ENCODE measurements at regions not wholly inside any gene's neighbourhood (a gene's known extent, or its start where the extent isn't known, plus 50 kb on each side); places are given as distances from the start of the nearest gene placed in this dataset.

GRCh38 chr11:70614034-70614681 is 215.8 kb downstream of the CTTN start:
- DNase-seq (ENCODE audit: low spot score) = no peak
- 86% methylated on average over 7 of the region's 7 CpGs for WGBS
- peaks cover 0 to 7% (median 2%) of the 10 kb centered on the region in 4 donors for H3K9me3 ChIP-seq (ENCODE audit: control insufficient read depth in 4 of 4, low read length in 3 of 4)

GRCh38 chr11:70615036-70615875 is 216.9 kb downstream of the CTTN start:
- peaks cover 0 to 1% (median 0%) of the 10 kb centered on the region in 4 donors for H3K4me1 ChIP-seq (ENCODE audit: control insufficient read depth in 4 of 4, insufficient read depth in 4 of 4, low read length in 3 of 4)
- H3K27ac ChIP-seq (ENCODE audit: low read depth in 1 of 2, low read length in 2 of 2) = no peak overlapping the region
- TF ChIP-seq MAX (IDR thresholded peaks at IDR 0.05) (no peak), FOXA1 (IDR thresholded peaks at IDR 0.05) (no peak), ATF3 (IDR thresholded peaks at IDR 0.05) (no peak), JUND (IDR thresholded peaks at IDR 0.05) (no peak), CTCF (IDR thresholded peaks at IDR 0.05; ENCODE audit: low read depth, low read length, missing input control) (no peak), HNF4G (IDR thresholded peaks at IDR 0.05) (no peak), YY1 (IDR thresholded peaks at IDR 0.05) (no peak), FOXA2 (IDR thresholded peaks at IDR 0.05) (no peak), NR2F2 (IDR thresholded peaks at IDR 0.05) (no peak), RAD21 (IDR thresholded peaks at IDR 0.05) (no peak), SP1 (IDR thresholded peaks at IDR 0.05) (no peak), GABPA (IDR thresholded peaks at IDR 0.05 in 1 of 2, conservative IDR thresholded peaks at IDR 0.05 in 1 of 2) (no peak), RXRA (IDR thresholded peaks at IDR 0.05) (no peak), HNF4A (conservative IDR thresholded peaks at IDR 0.05) (no peak), ZBTB33 (IDR thresholded peaks at IDR 0.05) (no peak), TAF1 (conservative IDR thresholded peaks at IDR 0.05) (no peak), REST (IDR thresholded peaks at IDR 0.05) (no peak)
- WGBS = 97% methylated on average over 18 of the region's 18 CpGs
- H3K9me3 ChIP-seq (ENCODE audit: control insufficient read depth in 4 of 4, low read length in 3 of 4) = peaks cover 0 to 7% (median 2%) of the 10 kb centered on the region in 4 donors
- no peak overlapping the region for H3K4me3 ChIP-seq (ENCODE audit: low read depth in 1 of 3, low read length in 3 of 3)
- DNase-seq (ENCODE audit: low spot score) = no peak
- H3K27me3 ChIP-seq (ENCODE audit: control insufficient read depth in 4 of 4, insufficient read depth in 4 of 4, low read length in 3 of 4) = no peaks in the 10 kb centered on the region
- H3K36me3 ChIP-seq (ENCODE audit: control insufficient read depth in 4 of 4, insufficient read depth in 3 of 4, low read depth in 1 of 4, low read length in 3 of 4) = no peaks in the 10 kb centered on the region
- H3K9ac ChIP-seq (ENCODE audit: low read depth in 1 of 2, low read length in 2 of 2) = no peak overlapping the region

More at GRCh38 chr11:70614034-70614681, 215.8 kb downstream of the CTTN start:
- H3K27ac ChIP-seq (ENCODE audit: low read depth in 1 of 2, low read length in 2 of 2) = no peak overlapping the region
- H3K4me3 ChIP-seq (ENCODE audit: low read depth in 1 of 3, low read length in 3 of 3) = no peak overlapping the region
- H3K4me1 ChIP-seq (ENCODE audit: control insufficient read depth in 4 of 4, insufficient read depth in 4 of 4, low read length in 3 of 4) = peaks cover 0 to 1% (median 0%) of the 10 kb centered on the region in 4 donors
- no peak overlapping the region for H3K9ac ChIP-seq (ENCODE audit: low read depth in 1 of 2, low read length in 2 of 2)
- no peaks in the 10 kb centered on the region for H3K36me3 ChIP-seq (ENCODE audit: control insufficient read depth in 4 of 4, insufficient read depth in 3 of 4, low read depth in 1 of 4, low read length in 3 of 4)
- no peak for TF ChIP-seq GABPA (IDR thresholded peaks at IDR 0.05 in 1 of 2, conservative IDR thresholded peaks at IDR 0.05 in 1 of 2)
- TF ChIP-seq SP1 (IDR thresholded peaks at IDR 0.05) = no peak
- TF ChIP-seq RXRA (IDR thresholded peaks at IDR 0.05) = no peak
- no peak for TF ChIP-seq ATF3 (IDR thresholded peaks at IDR 0.05)
- H3K27me3 ChIP-seq (ENCODE audit: control insufficient read depth in 4 of 4, insufficient read depth in 4 of 4, low read length in 3 of 4) = no peaks in the 10 kb centered on the region

Data from liver (tissue), 8 donors.